Heart left ventricle (tissue), 13 donors: ENCODE measurements at regions not wholly inside any gene's neighbourhood (a gene's known extent, or its start where the extent isn't known, plus 50 kb on each side); places are given as distances from the start of the nearest gene placed in this dataset.
"Not testable (repeated sequence)": the region's sequence is repeated elsewhere in the genome, so short reads cannot be mapped to it uniquely, and the experiment has no call there.

ENCODE experiments used
- CTCF ChIP-seq, 12 donors: fragments of 200-600 bp; sonication (generic) in 4 of 12; IDR thresholded peaks; one replicate each; pipeline versions ENCODE4 v1.5.0 to v1.8.0; 2018 to 2022; ENCODE audit warnings: antibody characterized with exemption in 12 of 12, mild to moderate bottlenecking in 5 of 12
- POLR2A ChIP-seq, 2 donors: fragments of 450-650 bp; IDR thresholded peaks; one replicate each; pipeline ENCODE4 v1.6.1; 2017; ENCODE audit warnings: antibody characterized with exemption in 2 of 2, mild to moderate bottlenecking in 2 of 2, moderate library complexity in 2 of 2
- donor health status: ischemic (EF 13 %, LVEDD 7.1; RV severe dilation, severe dysfunction).
- donor health status: DM: no; HTN: yes; CAD: no.
- donor health status: DM: no; HTN: no; CAD: no.
- donor health status: ischemic (EF 25% LVEDD 6.9; RV normal size, moderate dysfunction).
- donor health status: ischemic (EF 25% LVEDD 5.7; RV mildly dilated, moderate dysfunction).
- donor health status: ischemic (EF 35%, LVEDD 5.7; RV mildly dilated, moderate dysfunction).
- donor health status: nonischemic (EF 11% LVEDD 7.7; RV severe dilation, severe dysfunction).
- donor health status: DM: yes; HTN: yes; CAD: no.
- donor health status: PGD.
- donor health status: ischemic (EF 29% LVEDD 5.4; RV normal size, mild dysfunction).
- donor health status: nonischemic (EF 23%, LVEDD 6.1; RV moderate dilation, normal function).

- not testable (repeated sequence) for TF ChIP-seq POLR2A, CTCF (IDR thresholded peaks at IDR 0.05)
These were observed 161.8 kb upstream of the POTED start for GRCh38 chr21:13447767-13448166.
